CD4-positive, alpha-beta T cell treated with Interleukin-4 for 4 hours (primary cell): ENCODE measurements at regions not wholly inside any gene's neighbourhood (a gene's known extent, or its start where the extent isn't known, plus 50 kb on each side); places are given as distances from the start of the nearest gene placed in this dataset.

Experiments
- DNase-seq: peaks from one replicate; pipeline ENCODE4 v3.0.0-alpha.2; 2020

- peak; percentile 48 for DNase-seq
These were observed 82.6 kb upstream of the ATP11B start for GRCh38 chr3:182710557-182711157.

GRCh38 chr3:182711261-182711683, 82.0 kb upstream of the ATP11B start:
- no peak for DNase-seq

GRCh38 chr3:182711853-182712252, 81.5 kb upstream of the ATP11B start:
- DNase-seq: no peak

- DNase-seq: no peak
These were observed 80.2 kb upstream of the ATP11B start for GRCh38 chr3:182713111-182713510.

GRCh38 chr3:182713743-182714517, 79.4 kb upstream of the ATP11B start:
- DNase-seq: peak; percentile 53

- DNase-seq: no peak
These were observed 78.3 kb upstream of the ATP11B start for GRCh38 chr3:182715006-182715405.

- DNase-seq: no peak
These were observed 77.1 kb upstream of the ATP11B start for GRCh38 chr3:182716114-182716688.

- DNase-seq: no peak
These were observed 76.1 kb upstream of the ATP11B start for GRCh38 chr3:182717216-182717615.

GRCh38 chr3:182722907-182723306, 70.4 kb upstream of the ATP11B start:
- no peak for DNase-seq

GRCh38 chr3:182723596-182723995, 69.7 kb upstream of the ATP11B start:
- DNase-seq: no peak

- DNase-seq: no peak
These were observed 67.7 kb upstream of the ATP11B start for GRCh38 chr3:182725372-182726251.

GRCh38 chr3:182726258-182727142, 66.8 kb upstream of the ATP11B start:
- DNase-seq: no peak

GRCh38 chr3:182728238-182728637, 65.1 kb upstream of the ATP11B start:
- no peak for DNase-seq

GRCh38 chr3:182729903-182730674, 63.2 kb upstream of the ATP11B start:
- DNase-seq: no peak

- DNase-seq: no peak
These were observed 62.6 kb upstream of the ATP11B start for GRCh38 chr3:182730675-182731042.

- no peak for DNase-seq
These were observed 61.5 kb upstream of the ATP11B start for GRCh38 chr3:182731764-182732163.

GRCh38 chr3:182732232-182733015, 60.9 kb upstream of the ATP11B start:
- DNase-seq: no peak

- no peak for DNase-seq
These were observed 57.6 kb upstream of the ATP11B start for GRCh38 chr3:182735672-182736071.

GRCh38 chr3:182737825-182738224, 55.5 kb upstream of the ATP11B start:
- no peak for DNase-seq

GRCh38 chr3:182738583-182739411, 54.5 kb upstream of the ATP11B start:
- DNase-seq: no peak
